Colonic mucosa (tissue), 4 donors: ENCODE measurements at regions not wholly inside any gene's neighbourhood (a gene's known extent, or its start where the extent isn't known, plus 50 kb on each side); places are given as distances from the start of the nearest gene placed in this dataset.

Experiments
- DNase-seq: peaks from one replicate; pipeline ENCODE4 v3.0.0-alpha.2; 2020
- H3K27ac ChIP-seq: fragments of 200-600 bp; one replicate; pipeline ENCODE4 v1.8.0; 2021
- H3K27me3 ChIP-seq: fragments of 200-600 bp; one replicate; pipeline ENCODE4 v1.8.0; 2021
- H3K36me3 ChIP-seq: fragments of 200-600 bp; one replicate; pipeline ENCODE4 v1.8.0; 2021
- H3K4me1 ChIP-seq: fragments of 200-600 bp; one replicate; pipeline ENCODE4 v1.8.0; 2021; ENCODE audit warnings: mild to moderate bottlenecking
- H3K4me3 ChIP-seq: fragments of 200-600 bp; one replicate; pipeline ENCODE4 v1.8.0; 2021
- H3K9ac ChIP-seq, 2 donors: one replicate each; pipeline ENCODE4 v1.7.0; 2013; ENCODE audit warnings: control low read depth in 2 of 2, low read depth in 2 of 2, low read length in 2 of 2
- H3K9me3 ChIP-seq: fragments of 200-600 bp; one replicate; pipeline ENCODE4 v1.8.0; 2021
- CTCF ChIP-seq: fragments of 200-600 bp; IDR thresholded peaks from one replicate; pipeline ENCODE4 v1.8.0; 2022; ENCODE audit warnings: antibody characterized with exemption, mild to moderate bottlenecking
- intact Hi-C: fragments of 100-400 bp; cut with DNase I; formaldehyde crosslinking; loops from one replicate; pipeline ENCODE4 v1.14.1; 2022
- donor health status: healthy.
- donor health status: DM: no; HTN: no; CAD: no.
- donor health status: DM: no; HTN: no; CAD: no.

DNA sequence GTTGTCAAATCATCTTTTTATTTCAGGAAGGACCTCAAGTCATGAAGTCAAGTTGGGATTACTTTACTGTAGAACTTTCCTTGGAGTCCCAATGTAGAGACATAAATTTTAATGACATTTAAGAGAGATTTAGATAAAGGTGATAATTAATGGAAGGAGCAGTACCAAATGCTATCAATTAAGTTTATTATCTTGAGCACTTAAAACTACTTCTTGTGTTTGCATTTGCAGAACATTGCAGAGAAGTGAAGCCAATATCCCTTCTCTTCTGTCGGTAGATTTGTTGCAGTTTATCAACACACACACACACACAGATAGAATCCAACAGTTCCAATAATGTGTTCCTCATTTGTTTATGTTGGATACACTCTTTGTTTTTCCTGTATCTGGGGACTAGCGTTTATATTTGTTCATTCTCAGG lies 570.7 kb downstream of the EPHA4 start:
- no peak for DNase-seq
- H3K4me1 ChIP-seq: no peaks in the 10 kb centered on the region
- no peak overlapping the region for H3K9ac ChIP-seq
- no peaks in the 10 kb centered on the region for H3K36me3 ChIP-seq
- intact Hi-C loops: no loop called here
- TF ChIP-seq CTCF: no peak
- no peaks in the 10 kb centered on the region for H3K27me3 ChIP-seq
- no peak overlapping the region for H3K4me3 ChIP-seq
- H3K27ac ChIP-seq: no peak overlapping the region
- H3K9me3 ChIP-seq: no peaks in the 10 kb centered on the region

DNA sequence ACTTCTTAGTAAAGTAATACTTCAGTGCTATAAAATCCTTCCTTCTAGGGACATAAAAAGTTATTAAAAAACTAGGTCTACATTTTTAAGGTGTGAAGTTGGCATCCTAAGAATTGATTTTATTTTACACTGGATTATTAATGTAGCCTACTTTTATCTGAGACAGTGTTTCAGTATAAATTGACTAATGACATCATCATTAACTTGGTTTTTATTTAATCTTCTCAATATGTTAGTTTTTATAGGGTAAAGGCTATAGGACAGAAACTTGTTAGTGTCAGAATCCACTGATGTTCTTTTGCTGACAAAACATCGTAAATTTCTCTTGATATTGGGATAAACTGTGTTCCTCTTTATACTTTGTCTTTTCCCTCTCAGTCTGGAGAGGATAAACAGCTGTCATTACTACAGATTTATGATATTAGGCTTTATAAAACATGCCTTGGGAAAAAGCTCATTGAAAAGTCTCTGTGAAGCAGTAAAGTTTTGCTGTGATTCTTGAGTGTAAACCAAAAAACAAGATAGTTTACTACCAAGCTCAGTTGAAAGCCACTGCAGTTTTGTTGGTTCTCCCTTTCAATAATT lies 569.9 kb downstream of the EPHA4 start:
- Histone ChIP-seq H3K4me3 (no peak overlapping the region), H3K9me3 (no peaks in the 10 kb centered on the region), H3K4me1 (no peaks in the 10 kb centered on the region), H3K27me3 (no peaks in the 10 kb centered on the region), H3K36me3 (no peaks in the 10 kb centered on the region), H3K9ac (no peak overlapping the region), H3K27ac (no peak overlapping the region)
- intact Hi-C loops: no loop called here
- TF ChIP-seq CTCF: no peak
- no peak for DNase-seq

DNA sequence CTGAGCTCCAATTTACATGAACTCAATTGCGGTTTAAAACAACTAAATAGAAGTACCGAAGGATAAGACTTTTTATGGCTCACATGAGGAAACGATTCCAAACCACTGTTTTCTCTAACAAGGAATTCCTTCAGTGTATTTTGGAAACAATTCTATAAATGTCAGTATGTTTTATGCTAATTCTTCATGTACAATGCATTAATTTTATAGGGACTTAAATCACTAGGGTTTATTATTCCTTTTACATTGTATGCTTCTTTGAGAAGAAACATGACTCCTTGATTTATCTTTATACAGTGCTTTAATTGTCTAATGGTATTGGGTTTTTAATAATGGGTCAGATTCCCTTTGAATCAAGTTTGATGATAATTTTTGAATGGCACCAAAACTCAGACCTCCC lies 566.8 kb downstream of the EPHA4 start:
- H3K36me3 ChIP-seq: no peaks in the 10 kb centered on the region
- no peak overlapping the region for H3K9ac ChIP-seq
- TF ChIP-seq CTCF: no peak
- no peak for DNase-seq
- H3K4me1 ChIP-seq: no peaks in the 10 kb centered on the region
- intact Hi-C loops: no loop called here
- no peaks in the 10 kb centered on the region for H3K9me3 ChIP-seq
- no peak overlapping the region for H3K4me3 ChIP-seq
- no peaks in the 10 kb centered on the region for H3K27me3 ChIP-seq
- H3K27ac ChIP-seq: no peak overlapping the region

GRCh38 chr2:221006084-221006483 lies 566.0 kb downstream of the EPHA4 start:
- intact Hi-C loops: no loop called here
- Histone ChIP-seq H3K4me3 (no peak overlapping the region), H3K36me3 (no peaks in the 10 kb centered on the region), H3K9me3 (no peaks in the 10 kb centered on the region), H3K27me3 (no peaks in the 10 kb centered on the region), H3K27ac (no peak overlapping the region), H3K4me1 (no peaks in the 10 kb centered on the region), H3K9ac (no peak overlapping the region)
- no peak for TF ChIP-seq CTCF
- no peak for DNase-seq

GRCh38 chr2:221016551-221016950 lies 555.6 kb downstream of the EPHA4 start:
- no peaks in the 10 kb centered on the region for H3K36me3 ChIP-seq
- no peak overlapping the region for H3K4me3 ChIP-seq
- no peak for TF ChIP-seq CTCF
- no peak overlapping the region for H3K9ac ChIP-seq
- H3K4me1 ChIP-seq: no peaks in the 10 kb centered on the region
- no peak overlapping the region for H3K27ac ChIP-seq
- no peaks in the 10 kb centered on the region for H3K27me3 ChIP-seq
- DNase-seq: no peak
- H3K9me3 ChIP-seq: no peaks in the 10 kb centered on the region
- intact Hi-C loops: no loop called here

DNA sequence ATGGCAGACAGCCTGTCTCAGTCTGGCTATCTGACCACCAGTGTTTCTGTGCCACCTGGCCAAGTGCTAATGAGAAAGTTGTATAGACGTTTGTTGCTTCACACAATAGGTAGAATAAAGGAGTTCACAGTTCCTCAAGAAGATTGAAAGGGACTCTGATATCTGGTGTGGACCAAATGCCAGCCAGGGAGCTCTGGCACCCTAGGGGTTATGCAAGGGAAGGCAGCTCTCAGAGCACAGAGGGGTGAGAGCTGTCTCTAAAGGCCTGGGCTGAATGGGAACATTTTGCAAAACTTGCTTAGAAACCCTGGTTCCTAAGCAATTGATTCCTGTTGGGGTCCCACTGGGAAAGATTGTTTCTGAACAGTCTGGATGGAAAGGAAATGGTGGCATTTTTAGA lies 553.8 kb downstream of the EPHA4 start:
- intact Hi-C loops: no loop called here

More for the DNA sequence above, 553.8 kb downstream of the EPHA4 start:
- no peaks in the 10 kb centered on the region for H3K36me3 ChIP-seq
- H3K27ac ChIP-seq: no peak overlapping the region
- H3K27me3 ChIP-seq: no peaks in the 10 kb centered on the region
- no peak overlapping the region for H3K4me3 ChIP-seq
- no peaks in the 10 kb centered on the region for H3K4me1 ChIP-seq
- no peak for TF ChIP-seq CTCF
- DNase-seq: no peak
- H3K9ac ChIP-seq: no peak overlapping the region
- no peaks in the 10 kb centered on the region for H3K9me3 ChIP-seq
